Hindlimb muscle (tissue), 1 donor: ENCODE measurements at regions not wholly inside any gene's neighbourhood (a gene's known extent, or its start where the extent isn't known, plus 50 kb on each side); places are given as distances from the start of the nearest gene placed in this dataset.
A peak's percentile ranks its signal among the peaks of the same experiment; 100 is the strongest.

Experiments used
- DNase-seq: peaks from one replicate; pipeline ENCODE4 v3.0.0-alpha.2; 2013

- DNase-seq, result no peak
These were observed 352.6 kb downstream of the BMP4 start for GRCh38 chr14:53603994-53604393.

DNA sequence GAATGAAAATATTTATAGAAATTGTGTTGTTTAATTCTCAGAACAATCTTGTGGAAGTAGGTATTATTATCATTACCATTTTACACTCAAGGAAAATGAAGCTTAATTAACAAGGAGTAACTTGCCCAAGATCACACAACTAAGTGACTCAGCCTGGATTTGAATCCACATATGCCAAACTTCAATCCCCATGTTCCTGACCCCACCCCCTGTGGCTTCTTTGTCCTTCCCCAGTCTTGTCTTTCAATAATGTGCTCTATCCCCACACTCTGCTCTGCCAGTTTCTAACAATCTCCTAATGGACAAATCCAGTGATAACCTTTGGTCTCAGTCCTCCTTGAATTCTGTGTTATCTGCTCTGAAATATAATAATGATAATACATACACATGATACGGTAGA is 355.2 kb downstream of the BMP4 start:
- no peak for DNase-seq

- DNase-seq, result no peak
These were observed 357.2 kb downstream of the BMP4 start for GRCh38 chr14:53599221-53599945.

DNA sequence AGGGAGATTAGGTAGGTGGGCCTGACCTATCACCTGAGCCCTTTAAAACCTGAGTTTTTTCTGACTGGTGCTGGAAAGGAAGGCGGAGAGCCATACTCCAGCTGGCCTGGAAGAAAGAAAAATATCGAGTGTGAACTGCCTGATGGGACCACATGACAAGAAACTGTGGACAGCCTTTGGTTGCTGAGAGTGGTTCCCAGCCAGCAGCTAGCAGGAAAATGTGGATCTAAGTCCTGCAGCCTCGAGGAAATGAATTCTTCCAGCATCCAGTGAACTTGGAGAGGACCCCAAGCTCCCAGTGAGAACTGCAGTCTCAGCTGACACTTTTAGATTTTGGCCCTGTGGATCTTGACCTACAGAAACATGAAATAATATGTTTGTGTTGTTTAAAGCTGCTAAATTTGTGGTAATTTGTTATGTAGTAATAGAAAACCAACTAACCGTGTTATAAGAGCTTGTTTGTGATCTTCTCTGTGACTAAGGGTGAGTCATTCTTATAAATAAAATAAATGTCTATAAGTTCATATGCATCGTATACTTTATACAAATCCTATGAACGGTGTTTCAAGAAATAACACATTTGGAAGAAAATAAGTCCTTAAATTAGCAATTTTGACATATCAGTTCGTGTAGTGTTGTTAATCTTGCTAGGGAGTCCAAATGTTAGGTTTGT is 359.6 kb downstream of the BMP4 start:
- peak; percentile 36 for DNase-seq

DNA sequence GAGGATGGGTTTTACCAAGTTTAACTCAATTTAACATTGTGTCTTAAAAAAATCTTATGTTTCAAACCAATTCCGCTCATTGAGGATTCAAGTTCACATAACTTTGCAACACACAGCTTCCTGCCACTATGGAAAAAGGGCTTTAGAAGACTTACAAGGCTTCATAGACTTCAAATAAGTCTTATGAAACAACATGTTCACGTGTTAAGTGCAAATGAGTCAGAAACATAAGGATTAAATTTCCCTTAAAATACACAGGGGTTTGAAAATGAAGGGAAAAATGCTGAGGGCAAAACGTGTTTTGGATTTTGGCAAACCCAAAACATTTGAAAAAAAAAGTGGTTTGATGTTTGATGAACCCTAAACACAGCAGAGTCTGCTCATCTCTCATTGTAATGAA is 364.8 kb downstream of the BMP4 start:
- no peak for DNase-seq

DNA sequence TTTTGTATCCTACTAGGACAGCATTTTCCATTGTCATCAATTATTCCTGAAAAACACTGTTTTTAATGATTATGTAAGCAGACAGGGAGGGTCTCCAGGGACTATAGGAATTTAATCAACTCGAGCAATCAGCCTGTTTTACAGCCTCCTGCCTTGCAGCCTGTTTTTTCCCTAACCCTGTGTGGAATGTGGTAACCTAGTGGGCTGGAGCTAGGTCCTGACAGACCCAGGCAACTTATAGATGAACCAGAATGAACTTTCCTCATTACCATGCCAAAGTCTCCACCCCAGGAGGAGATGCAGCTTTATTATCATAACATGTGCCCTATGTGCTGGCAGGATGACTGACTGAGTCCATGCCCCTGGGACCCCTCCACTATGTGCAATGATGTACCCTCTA is 375.1 kb downstream of the BMP4 start:
- no peak for DNase-seq

- DNase-seq, result peak; percentile 76
These were observed 384.8 kb downstream of the BMP4 start for GRCh38 chr14:53571641-53572328.

DNA sequence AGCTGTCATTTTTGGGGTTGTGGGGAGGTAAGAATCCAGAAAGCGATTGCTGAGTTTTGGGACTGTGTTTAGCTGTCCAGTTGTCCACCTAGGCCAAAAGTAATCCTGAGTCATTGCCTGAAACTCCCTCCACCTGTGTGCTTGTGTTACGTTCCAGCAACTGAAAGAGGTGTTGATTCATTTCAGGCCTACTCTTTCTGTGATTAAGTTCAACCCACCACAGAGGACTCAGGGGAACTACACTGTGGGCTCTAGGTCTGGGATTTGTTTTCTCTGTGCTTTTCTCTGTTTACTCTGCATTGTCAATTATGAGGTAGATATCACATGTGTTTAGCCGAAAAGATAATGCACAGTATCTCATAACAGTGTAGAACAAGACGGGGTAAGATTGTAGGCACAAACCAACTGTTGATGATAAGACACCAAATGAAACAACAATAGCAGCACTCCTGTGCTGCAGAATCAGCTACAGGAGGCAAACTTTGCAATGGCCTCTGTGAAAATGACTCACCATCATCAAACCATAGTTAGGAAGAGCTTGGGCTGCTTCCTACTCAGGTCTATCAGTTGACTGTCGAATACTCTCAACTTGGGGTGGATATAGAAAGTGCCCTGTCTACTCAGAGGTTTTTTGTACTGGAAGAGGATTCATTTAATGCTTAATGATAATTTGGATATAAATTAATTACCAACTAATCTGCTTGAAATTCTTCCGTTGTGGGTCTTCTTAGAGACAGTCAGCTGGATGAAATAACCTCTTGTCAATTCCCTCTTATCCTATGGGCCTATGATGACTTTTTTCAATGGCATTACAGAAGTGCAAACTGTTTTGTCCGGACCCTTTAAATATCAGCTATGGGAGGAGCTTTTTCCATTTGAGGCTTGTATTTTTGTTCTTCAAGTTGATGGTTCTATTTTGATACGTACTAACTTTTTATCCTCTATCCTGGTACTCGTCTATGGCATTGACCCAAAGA is 385.9 kb downstream of the BMP4 start:
- DNase-seq, result no peak

DNA sequence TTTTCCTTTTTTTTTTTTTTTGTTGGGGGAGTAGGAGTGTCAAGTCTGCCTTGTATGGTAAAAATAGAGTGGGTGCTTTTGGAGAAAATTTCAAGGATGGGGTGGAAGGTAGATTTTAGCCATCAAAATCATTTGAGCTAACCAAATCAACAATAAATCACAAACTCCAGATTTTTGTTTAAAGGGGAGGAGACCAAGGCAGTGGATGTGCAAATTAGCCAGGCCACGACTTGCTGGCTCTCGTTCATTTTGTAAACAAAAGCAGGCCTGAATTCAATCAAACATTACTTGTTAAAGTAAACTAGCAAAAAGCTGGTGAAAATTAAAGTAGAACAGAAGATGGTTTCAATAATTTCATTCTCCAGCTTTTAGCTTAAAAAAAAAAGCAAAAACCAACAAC is 387.2 kb downstream of the BMP4 start:
- DNase-seq, result no peak

DNA sequence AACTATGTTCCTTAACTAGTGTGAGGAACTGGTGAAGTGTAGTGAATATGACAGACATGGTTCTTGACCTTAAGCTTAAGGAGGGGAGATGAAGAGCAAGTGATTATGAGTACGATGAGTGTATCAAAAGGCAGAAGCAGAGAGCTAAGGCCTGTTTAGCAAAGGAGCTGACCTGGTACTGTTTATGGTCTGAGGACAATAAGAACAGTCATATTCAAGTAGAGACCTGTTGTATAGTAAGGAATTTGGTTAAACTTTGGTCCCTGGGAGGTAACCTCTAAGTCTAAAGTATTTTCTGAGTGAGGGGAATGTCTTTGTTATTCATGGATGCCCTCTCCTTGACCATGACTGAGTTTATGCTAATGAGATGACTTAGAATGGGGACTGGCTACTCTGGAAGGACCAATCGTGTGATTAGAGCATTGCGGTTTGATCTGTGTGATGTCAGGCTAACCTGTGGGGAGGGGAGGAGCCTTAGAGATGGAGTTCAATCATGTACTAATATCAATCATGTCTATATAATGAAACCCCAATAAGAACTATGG is 389.3 kb downstream of the BMP4 start:
- no peak for DNase-seq

DNA sequence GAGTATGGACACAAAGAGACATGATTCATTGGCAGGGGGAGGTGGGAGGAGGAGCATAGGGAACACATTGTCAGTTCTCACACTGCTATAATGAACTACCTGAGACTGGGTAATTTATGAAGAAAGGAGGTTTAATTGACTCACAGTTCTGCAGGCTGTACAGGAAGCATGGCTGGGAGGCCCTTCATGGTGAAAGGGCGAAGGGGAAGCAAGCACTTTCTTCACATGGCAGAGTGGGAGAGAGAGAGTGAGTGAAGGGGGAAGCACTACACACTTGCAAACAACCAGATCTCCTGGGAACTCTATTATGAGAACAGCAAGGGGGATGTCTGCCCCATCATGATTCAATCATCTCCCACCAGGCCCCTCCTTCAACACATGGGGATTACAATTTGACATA is 391.8 kb downstream of the BMP4 start:
- DNase-seq, result no peak

DNA sequence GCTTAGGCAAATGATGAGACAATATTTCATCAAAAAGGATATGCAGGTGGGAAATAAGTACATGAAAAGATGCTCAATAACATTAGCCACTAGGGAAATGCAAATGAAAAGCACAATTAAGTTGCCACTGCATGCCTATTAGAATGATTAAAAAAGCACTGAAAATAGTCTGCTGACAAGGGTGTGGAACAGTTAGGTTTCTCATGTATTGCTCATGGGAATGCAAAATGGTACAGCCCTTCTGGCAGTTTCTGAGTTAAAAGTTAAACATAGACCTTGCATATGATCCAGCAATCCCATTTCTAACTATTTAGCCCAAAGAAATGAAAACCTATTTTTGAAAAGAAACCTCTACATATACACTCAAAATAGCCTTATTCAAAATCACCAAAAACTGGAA is 393.0 kb downstream of the BMP4 start:
- DNase-seq, result no peak

GRCh38 chr14:53553221-53553620 is 400.1 kb upstream of the DDHD1 start:
- no peak for DNase-seq

GRCh38 chr14:53551862-53552261 is 398.7 kb upstream of the DDHD1 start:
- DNase-seq, result no peak

DNA sequence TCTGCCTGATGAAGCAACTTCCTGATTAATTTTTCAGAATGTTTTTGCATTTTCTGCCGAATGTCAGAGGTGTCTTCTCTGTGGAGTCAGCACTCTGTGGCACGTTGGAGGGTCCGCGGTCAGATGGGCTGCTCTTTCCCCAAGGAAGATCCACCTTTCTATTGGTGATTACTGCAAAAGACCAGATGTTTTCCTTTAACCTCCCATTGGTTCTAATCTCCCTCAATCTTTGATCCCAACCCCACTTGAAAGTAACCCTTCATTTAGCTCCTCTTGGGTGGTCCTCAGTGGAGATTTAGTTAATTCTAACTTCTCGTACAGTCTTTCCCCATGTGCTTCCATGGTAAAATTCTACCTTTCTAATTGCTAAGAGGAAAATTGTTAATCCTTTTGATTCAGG is 397.7 kb upstream of the DDHD1 start:
- no peak for DNase-seq

GRCh38 chr14:53549956-53550355 is 396.8 kb upstream of the DDHD1 start:
- no peak for DNase-seq

GRCh38 chr14:53547593-53547992 is 394.5 kb upstream of the DDHD1 start:
- DNase-seq, result no peak

- no peak for DNase-seq
These were observed 392.1 kb upstream of the DDHD1 start for GRCh38 chr14:53545217-53545616.

GRCh38 chr14:53542732-53543131 is 389.6 kb upstream of the DDHD1 start:
- no peak for DNase-seq

DNA sequence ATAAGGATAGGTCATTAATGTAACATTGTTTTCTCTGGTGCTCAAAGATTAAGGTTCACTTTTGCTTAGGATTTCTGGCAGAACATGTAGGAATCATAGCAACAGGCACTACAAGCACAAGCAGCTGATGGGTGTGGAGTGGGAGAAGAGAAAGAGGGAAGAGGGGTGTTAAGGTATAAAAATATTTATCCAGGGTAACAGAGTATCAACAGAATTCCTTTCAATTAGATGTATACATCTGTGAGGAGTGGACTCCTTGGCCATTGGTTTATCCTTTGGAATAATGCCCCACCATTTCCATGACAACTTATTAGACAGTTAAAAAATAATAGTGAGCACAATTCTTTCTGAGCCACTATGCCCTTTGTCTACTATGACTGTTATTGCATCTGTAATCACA is 388.3 kb upstream of the DDHD1 start:
- no peak for DNase-seq

- peak; percentile 89 for DNase-seq
These were observed 386.5 kb upstream of the DDHD1 start for GRCh38 chr14:53539489-53540126.
